ENCODE measurements at regions not wholly inside any gene's neighbourhood (a gene's known extent, or its start where the extent isn't known, plus 50 kb on each side); places are given as distances from the start of the nearest gene placed in this dataset.

DNA sequence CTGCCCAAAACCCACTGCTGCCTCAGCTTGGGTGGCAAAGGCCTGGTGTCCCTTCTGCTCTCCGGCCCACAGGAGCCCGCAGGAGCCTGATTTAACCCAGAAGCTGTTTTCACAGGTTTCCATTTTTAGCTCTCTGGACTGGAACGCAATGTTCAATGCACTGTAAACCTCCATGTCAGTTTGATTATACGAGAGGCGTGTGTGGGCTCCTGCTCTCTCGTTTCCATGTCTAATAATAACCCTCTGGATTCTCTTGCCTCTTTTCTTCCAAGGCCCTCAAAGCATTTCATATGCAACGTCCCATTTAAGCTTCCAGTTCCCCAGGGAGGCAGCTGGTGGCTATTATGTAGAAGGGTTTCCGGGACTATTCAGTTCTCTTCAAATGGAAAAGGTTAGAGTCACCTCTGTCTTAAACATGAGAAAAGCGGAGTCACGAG lies 161.1 kb downstream of the SUDS3 start:
- Histone ChIP-seq H4K20me1 (replicated peaks; ENCODE audit: control insufficient read depth, insufficient read depth, low read length) (0 out of 2 replicates have a peak, but pooled peaks cover 3% of the 10 kb centered on the region), H3K27me3 (ENCODE audit: control insufficient read depth in 2 of 2, insufficient read depth in 2 of 2, low read length in 2 of 2) (no peaks in the 10 kb centered on the region), H3K79me2 (ENCODE audit: control insufficient read depth, insufficient read depth, low read length) (no peaks in the 10 kb centered on the region), H3K4me2 (ENCODE audit: insufficient read depth, low read length) (no peak overlapping the region), H3K9me1 (ENCODE audit: control insufficient read depth, insufficient read depth, low read length) (no peaks in the 10 kb centered on the region), H3K27ac (ENCODE audit: extremely low read depth, low read depth, low read length) (no peak overlapping the region), H3K9me3 (replicated peaks; ENCODE audit: control insufficient read depth, insufficient read depth, low read depth, low read length) (no peaks in the 10 kb centered on the region), H3K9ac (ENCODE audit: insufficient read depth in 1 of 2, low read depth in 2 of 2, low read length in 2 of 2) (no peak overlapping the region), H2AFZ (ENCODE audit: low read depth, low read length) (no peak overlapping the region), H3K36me3 (ENCODE audit: control insufficient read depth, insufficient read depth, low read length) (no peaks in the 10 kb centered on the region), H3K4me1 (replicated peaks in 1 of 2; ENCODE audit: control insufficient read depth in 2 of 2, insufficient read depth in 2 of 2, low read length in 2 of 2) (no peaks in the 10 kb centered on the region; a peak in 1 of 5 replicates), H3K4me3 (no peak overlapping the region)
- DNase-seq (ENCODE audit: extremely low read depth in 1 of 4, low spot score in 3 of 4) (no peak), ATAC-seq (no peak), FAIRE-seq (no peak)
- WGBS (ENCODE audit: insufficient coverage, low coverage, missing lambda C conversion rate), result 0% methylated on average over 10 of the region's 10 CpGs
- intact Hi-C loops (cut with micrococcal nuclease) (no loop called here), in situ Hi-C loops (cut with MboI) (no loop called here)
- no peak for TF ChIP-seq IRF2 (CRISPR knock-in tag; IDR thresholded peaks at IDR 0.05)
- no peak for TF ChIP-seq C11orf30 (IDR thresholded peaks at IDR 0.05; ENCODE audit: low read depth)
- no peak for TF ChIP-seq FOXK1 (CRISPR knock-in tag; IDR thresholded peaks at IDR 0.05; ENCODE audit: borderline replicate concordance)
- no peak for TF ChIP-seq RHOXF2B (CRISPR knock-in tag; conservative IDR thresholded peaks at IDR 0.05)
- no peak for TF ChIP-seq BACH1 (tag; IDR thresholded peaks at IDR 0.05)
- no peak for TF ChIP-seq HDAC6 (IDR thresholded peaks at IDR 0.05; ENCODE audit: low read depth, low read length)
- TF ChIP-seq CXXC5 (CRISPR knock-in tag; IDR thresholded peaks at IDR 0.05), result no peak
- no peak for TF ChIP-seq HSF4 (CRISPR knock-in tag; IDR thresholded peaks at IDR 0.05; ENCODE audit: borderline replicate concordance)
- no peak for TF ChIP-seq RFX7 (CRISPR knock-in tag; IDR thresholded peaks at IDR 0.05)
- TF ChIP-seq POLR2AphosphoS5 (IDR thresholded peaks at IDR 0.05; ENCODE audit: control insufficient read depth, insufficient read depth, low read depth, low read length), result no peak
- no peak for TF ChIP-seq NFYB (IDR thresholded peaks at IDR 0.05; ENCODE audit: extremely low read depth, insufficient read length)
- TF ChIP-seq POLR2B (IDR thresholded peaks at IDR 0.05; ENCODE audit: low read depth, partially characterized antibody), result no peak
- no peak for TF ChIP-seq SIRT6 (IDR thresholded peaks at IDR 0.05; ENCODE audit: low read depth, low read length)
- BruUV-seq (replicated peaks), result no TSS peak
- POLR2A ChIA-PET, result interaction anchor here (1.3 kb wide), 1 partner anchor 16 kb away, joined by 3 read pairs; no protein-coding TSS in a partner anchor
- CTCF ChIA-PET (ENCODE audit: low intra/inter-chr PET ratio), result no interaction called here
